ENCODE measurements at regions not wholly inside any gene's neighbourhood (a gene's known extent, or its start where the extent isn't known, plus 50 kb on each side); places are given as distances from the start of the nearest gene placed in this dataset.

DNA sequence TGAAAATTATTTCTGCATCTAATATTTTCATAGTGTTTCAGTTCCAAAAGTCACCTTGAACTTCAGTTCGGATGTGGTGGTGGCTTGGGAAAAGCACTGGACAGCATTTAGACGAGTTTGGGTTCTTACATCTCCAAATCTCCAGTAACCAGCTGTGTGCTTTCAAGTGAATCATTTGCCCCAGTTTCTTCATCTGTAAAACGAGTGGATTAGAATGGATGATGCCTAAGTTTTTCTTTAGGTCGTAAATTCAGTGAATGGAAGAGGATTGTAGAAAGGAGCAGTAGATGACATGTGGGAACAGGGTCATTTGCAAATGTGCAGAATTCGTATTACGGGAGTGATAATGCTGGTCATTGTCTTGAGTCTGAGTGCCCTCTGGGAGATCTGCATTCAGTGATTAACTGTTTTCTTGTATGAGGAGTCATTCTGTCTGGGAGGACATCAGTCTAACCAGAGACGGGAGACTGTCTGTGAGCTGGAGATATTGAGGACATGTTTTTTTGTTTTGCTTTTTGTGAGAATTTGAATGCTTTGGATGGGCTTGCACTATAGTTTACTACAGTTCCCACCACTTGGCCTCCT, 641.6 kb upstream of the TBL1XR1 start:
- Histone ChIP-seq H3K4me2 (ENCODE audit: low read length) (no peak overlapping the region), H3F3A (ENCODE audit: low read length, unreplicated experiment) (no peaks in the 10 kb centered on the region), H3K27me3 (ENCODE audit: low read length) (no peaks in the 10 kb centered on the region), H3K27ac (ENCODE audit: low read length) (no peak overlapping the region), H3K9ac (ENCODE audit: low read length) (no peak overlapping the region), H3K79me2 (ENCODE audit: low read length) (no peaks in the 10 kb centered on the region), H2AFZ (ENCODE audit: low read length) (no peak overlapping the region), H3K9me3 (ENCODE audit: low read length) (no peaks in the 10 kb centered on the region), H3K36me3 (ENCODE audit: low read depth, low read length) (no peaks in the 10 kb centered on the region), H3K4me3 (ENCODE audit: low read length) (no peak overlapping the region), H3K4me1 (ENCODE audit: insufficient read depth, low read length) (peaks cover 26% of the 10 kb centered on the region), H4K20me1 (ENCODE audit: low read length) (no peaks in the 10 kb centered on the region), H3K9me2 (replicated peaks; ENCODE audit: low read length) (no peaks in the 10 kb centered on the region)
- no TSS peak for BruUV-seq (replicated peaks)
- TF ChIP-seq EZH2phosphoT487 (IDR thresholded peaks at IDR 0.05; ENCODE audit: borderline replicate concordance, low read length) = no peak
- no peak for TF ChIP-seq EZH2 (IDR thresholded peaks at IDR 0.05; ENCODE audit: low read length, unreplicated experiment)
- TF ChIP-seq, protein P1, sequence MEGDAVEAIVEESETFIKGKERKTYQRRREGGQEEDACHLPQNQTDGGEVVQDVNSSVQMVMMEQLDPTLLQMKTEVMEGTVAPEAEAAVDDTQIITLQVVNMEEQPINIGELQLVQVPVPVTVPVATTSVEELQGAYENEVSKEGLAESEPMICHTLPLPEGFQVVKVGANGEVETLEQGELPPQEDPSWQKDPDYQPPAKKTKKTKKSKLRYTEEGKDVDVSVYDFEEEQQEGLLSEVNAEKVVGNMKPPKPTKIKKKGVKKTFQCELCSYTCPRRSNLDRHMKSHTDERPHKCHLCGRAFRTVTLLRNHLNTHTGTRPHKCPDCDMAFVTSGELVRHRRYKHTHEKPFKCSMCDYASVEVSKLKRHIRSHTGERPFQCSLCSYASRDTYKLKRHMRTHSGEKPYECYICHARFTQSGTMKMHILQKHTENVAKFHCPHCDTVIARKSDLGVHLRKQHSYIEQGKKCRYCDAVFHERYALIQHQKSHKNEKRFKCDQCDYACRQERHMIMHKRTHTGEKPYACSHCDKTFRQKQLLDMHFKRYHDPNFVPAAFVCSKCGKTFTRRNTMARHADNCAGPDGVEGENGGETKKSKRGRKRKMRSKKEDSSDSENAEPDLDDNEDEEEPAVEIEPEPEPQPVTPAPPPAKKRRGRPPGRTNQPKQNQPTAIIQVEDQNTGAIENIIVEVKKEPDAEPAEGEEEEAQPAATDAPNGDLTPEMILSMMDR (conservative IDR thresholded peaks at IDR 0.05; ENCODE audit: low read depth, low read length) = no peak
- intact Hi-C loops (cut with micrococcal nuclease) = loop anchor here (5.0 to 10.0 kb wide), 2 partner anchors 93 to 226 kb away; no protein-coding TSS in a partner anchor
- DNase-seq (no peak), ATAC-seq (no peak)
- POLR2A ChIA-PET (ENCODE audit: unreplicated experiment) = no interaction called here
- CTCF ChIA-PET = no interaction called here

DNA sequence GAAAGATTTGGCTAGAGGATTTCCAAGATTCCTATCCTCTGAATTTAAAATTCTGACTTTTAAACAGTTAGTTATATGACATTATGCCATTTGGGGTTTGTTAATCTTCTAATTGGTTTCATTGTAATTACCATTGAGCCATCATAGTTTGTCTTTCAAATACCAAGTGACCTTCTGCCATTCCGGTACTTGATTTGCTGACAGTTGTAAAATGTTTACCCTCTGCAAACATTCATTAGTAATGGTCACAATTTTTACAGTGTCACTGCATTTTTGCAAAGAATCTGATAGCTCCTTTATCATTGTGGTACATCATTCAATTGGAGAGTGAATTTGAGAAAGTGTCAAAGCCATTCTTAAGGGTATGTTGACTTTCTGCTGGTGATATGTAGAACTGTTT, 645.0 kb upstream of the TBL1XR1 start:
- Histone ChIP-seq H3K4me1 (ENCODE audit: insufficient read depth, low read length) (no peaks in the 10 kb centered on the region), H3K9me2 (replicated peaks; ENCODE audit: low read length) (no peaks in the 10 kb centered on the region), H3K9ac (ENCODE audit: low read length) (no peak overlapping the region), H3K4me2 (ENCODE audit: low read length) (no peak overlapping the region), H3K27ac (ENCODE audit: low read length) (no peak overlapping the region), H3K27me3 (ENCODE audit: low read length) (no peaks in the 10 kb centered on the region), H3F3A (ENCODE audit: low read length, unreplicated experiment) (no peaks in the 10 kb centered on the region), H2AFZ (ENCODE audit: low read length) (no peak overlapping the region), H3K4me3 (ENCODE audit: low read length) (no peak overlapping the region), H4K20me1 (ENCODE audit: low read length) (no peaks in the 10 kb centered on the region), H3K36me3 (ENCODE audit: low read depth, low read length) (no peaks in the 10 kb centered on the region), H3K9me3 (ENCODE audit: low read length) (no peaks in the 10 kb centered on the region), H3K79me2 (ENCODE audit: low read length) (no peaks in the 10 kb centered on the region)
- intact Hi-C loops (cut with micrococcal nuclease) = no loop called here
- ATAC-seq = no peak
- TF ChIP-seq EZH2phosphoT487 (IDR thresholded peaks at IDR 0.05; ENCODE audit: borderline replicate concordance, low read length) (no peak), EZH2 (IDR thresholded peaks at IDR 0.05; ENCODE audit: low read length, unreplicated experiment) (no peak)
- TF ChIP-seq, protein P1 (conservative IDR thresholded peaks at IDR 0.05; ENCODE audit: low read depth, low read length) = no peak
- POLR2A ChIA-PET (ENCODE audit: unreplicated experiment) = no interaction called here
- no peak for DNase-seq
- CTCF ChIA-PET = no interaction called here
- no TSS peak for BruUV-seq (replicated peaks)

Data from PC-3 (cell line).